Astrocyte of the cerebellum (primary cell): ENCODE measurements at regions not wholly inside any gene's neighbourhood (a gene's known extent, or its start where the extent isn't known, plus 50 kb on each side); places are given as distances from the start of the nearest gene placed in this dataset.
"Not testable (repeated sequence)": the region's sequence is repeated elsewhere in the genome, so short reads cannot be mapped to it uniquely, and the experiment has no call there.

Experiments used
- DNase-seq: peaks from one replicate; pipeline ENCODE4 v3.0.0-alpha.2; 2011; ENCODE audit warnings: low read depth
- H3K4me3 ChIP-seq: 2 replicates; pipeline ENCODE4 v1.5.1; 2011; ENCODE audit warnings: mild to moderate bottlenecking, low read depth, low read length, moderate library complexity
- in situ Hi-C: cut with HindIII; loops from 2 replicates; pipeline ENCODE4 v1.10.0; 2017; ENCODE audit warnings: low sequenced_read_pairs
- TF ChIP-seq, protein P1 (sequence below): IDR thresholded peaks from 2 replicates; pipeline ENCODE4 v1.5.1; 2012; ENCODE audit warnings: low read length, low read depth, moderate library complexity, mild to moderate bottlenecking; ENCODE audit errors: missing control alignments

DNA sequence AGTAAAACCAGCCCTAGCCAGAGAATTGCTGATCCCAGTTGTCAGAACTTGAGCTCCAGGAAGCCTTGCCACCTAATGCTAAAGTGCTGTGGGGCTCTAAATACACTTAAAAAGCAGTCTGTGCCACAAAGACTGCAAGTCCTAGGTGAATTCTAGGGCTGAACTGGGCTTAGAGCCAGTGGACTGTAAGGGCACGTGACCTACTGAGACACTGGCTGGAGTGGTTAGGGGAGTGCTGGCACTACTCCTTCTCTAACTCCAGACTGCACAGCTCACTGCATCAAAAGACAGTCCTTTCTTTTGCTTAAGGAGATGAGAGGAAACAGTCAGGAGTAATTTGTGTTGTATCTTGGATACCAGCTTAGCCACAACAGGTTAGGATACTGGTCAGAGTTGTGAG is 1240.2 kb downstream of the FAM133A start:
- H3K4me3 ChIP-seq = no peak overlapping the region
- in situ Hi-C loops = no loop called here
- no peak for DNase-seq
- TF ChIP-seq, protein P1, sequence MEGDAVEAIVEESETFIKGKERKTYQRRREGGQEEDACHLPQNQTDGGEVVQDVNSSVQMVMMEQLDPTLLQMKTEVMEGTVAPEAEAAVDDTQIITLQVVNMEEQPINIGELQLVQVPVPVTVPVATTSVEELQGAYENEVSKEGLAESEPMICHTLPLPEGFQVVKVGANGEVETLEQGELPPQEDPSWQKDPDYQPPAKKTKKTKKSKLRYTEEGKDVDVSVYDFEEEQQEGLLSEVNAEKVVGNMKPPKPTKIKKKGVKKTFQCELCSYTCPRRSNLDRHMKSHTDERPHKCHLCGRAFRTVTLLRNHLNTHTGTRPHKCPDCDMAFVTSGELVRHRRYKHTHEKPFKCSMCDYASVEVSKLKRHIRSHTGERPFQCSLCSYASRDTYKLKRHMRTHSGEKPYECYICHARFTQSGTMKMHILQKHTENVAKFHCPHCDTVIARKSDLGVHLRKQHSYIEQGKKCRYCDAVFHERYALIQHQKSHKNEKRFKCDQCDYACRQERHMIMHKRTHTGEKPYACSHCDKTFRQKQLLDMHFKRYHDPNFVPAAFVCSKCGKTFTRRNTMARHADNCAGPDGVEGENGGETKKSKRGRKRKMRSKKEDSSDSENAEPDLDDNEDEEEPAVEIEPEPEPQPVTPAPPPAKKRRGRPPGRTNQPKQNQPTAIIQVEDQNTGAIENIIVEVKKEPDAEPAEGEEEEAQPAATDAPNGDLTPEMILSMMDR = no peak

DNA sequence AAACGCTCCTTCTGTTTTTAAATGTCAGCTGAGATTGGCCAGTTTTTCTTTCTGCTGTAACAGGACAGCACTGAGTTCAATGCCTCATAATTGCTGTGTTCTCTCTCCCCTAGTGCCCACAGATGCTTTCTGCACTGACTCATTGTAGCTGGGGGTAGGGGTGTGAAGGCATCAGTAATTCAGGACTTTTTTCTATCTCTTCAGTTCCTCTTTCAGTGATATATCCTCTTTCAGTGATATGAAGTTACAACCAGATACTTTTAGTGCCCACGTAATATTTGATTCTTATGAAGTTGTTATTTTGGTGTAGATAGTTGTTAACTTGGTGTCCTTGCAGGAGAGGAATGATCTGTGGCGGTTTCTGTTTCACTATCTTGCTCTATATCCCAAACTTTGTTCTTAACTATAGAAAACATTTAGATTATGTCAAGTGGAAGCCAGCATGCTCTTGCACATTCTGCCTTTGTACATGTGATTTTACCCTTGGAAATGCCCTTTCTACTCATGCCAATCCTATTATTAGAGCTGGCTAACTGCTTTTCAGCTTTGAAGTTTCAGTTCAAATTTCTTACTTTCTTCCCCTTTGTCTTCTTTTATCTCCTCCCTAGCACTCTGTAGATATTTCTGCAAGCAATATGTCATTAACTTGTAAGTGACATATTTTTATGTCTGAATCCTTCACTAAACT is 1258.4 kb downstream of the FAM133A start:
- H3K4me3 ChIP-seq = no peak overlapping the region
- TF ChIP-seq, protein P1 = no peak
- in situ Hi-C loops = no loop called here
- DNase-seq = no peak

DNA sequence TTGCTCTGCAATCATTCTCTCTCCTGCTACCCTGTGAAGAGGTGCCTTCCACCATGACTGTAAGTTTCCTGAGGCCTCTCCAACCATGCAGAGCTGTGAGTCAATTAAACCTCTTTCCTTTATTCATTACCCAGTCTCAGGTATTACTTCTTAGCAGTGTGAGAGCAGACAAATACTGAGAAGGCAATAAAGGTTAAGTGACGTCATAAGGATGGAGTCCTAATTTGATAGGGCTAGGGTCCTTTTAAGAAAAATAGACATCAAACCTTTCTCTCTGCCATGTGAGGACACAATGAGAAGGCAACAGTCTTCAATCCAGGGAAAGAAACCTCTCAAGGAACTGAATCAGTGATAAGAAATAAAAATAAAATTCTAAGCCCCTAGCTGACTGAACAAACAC is 1262.7 kb downstream of the FAM133A start:
- DNase-seq = no peak
- in situ Hi-C loops = no loop called here
- H3K4me3 ChIP-seq = no peak overlapping the region
- TF ChIP-seq, protein P1 = no peak

DNA sequence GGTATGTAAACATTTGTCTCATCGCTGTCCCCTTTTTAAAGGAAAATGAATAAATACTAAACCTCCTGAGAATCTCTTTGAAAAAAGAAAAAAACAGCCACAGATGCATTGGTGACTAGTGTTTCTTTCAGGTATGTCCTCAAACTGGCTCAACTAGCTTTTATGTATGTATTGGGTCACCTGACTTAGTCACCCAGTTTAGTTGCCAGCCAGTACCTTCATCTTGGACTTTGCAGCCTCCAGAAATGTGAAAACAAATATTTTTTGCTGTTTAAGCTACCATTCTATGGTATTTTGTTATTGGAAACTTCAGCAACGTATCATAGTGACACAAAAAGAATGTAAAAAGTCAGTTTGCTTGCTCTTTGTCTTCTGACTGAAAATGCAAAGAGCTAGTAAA is 1263.5 kb downstream of the FAM133A start:
- TF ChIP-seq, protein P1 = no peak
- no peak for DNase-seq
- H3K4me3 ChIP-seq = no peak overlapping the region
- in situ Hi-C loops = no loop called here

DNA sequence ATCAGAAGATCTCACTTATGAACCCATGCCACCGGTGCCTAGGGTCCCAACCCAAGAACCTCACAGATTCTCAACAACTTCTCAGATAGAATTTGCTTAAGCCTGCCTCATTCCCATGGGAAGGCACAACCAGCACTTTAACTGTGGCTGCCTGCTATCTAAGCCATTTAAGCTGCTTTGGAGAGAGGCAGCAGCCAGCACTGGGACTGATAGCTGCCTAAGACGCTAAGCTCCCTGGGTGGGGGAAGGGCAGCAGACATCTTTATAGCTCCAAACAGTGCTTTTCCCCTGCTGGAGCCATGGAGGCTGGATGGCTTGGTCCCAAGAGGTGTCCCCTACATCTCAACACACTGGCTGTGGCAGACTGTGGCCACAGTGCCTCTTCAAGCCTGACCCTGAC is 1268.6 kb downstream of the FAM133A start:
- in situ Hi-C loops = no loop called here
- no peak overlapping the region for H3K4me3 ChIP-seq
- TF ChIP-seq, protein P1 = no peak
- DNase-seq = no peak

DNA sequence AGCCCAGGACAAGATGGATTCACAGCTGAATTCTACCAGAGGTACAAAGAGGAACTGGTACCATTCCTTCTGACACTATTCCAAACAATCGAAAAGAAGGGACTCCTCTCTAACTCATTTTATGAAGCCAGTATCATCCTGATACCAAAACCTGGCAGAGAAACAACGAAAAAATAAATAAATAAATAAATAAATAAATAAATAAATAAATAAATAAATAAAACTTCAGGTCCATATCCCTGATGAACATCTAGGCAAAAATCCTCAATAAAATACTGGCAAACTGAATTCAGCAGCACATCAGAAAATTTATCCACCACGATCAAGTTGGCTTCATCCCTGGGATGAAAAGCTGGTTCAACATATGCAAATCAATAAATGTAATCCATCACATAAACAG is 1272.1 kb downstream of the FAM133A start:
- H3K4me3 ChIP-seq, in situ Hi-C loops, DNase-seq: not testable (repeated sequence)

DNA sequence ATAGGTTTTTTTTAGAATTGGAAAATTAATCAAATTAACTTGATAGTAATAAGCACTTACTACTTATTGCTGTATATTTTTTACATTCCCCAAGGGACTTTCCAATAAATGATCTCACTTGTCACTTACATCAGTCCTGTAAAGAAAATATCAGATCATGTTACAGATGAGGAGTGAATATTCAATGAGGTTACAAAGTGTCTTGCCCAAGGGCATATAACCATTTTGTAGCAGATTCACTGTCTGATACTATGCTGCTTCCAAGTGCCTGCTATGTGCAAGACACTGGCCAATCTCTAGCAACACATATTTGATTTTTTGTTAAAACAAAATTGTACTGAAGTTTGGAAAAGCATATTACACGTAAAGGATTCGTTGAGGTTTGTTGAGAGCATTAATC is 1287.7 kb downstream of the FAM133A start:
- DNase-seq = no peak
- TF ChIP-seq, protein P1 = no peak
- in situ Hi-C loops = no loop called here
- no peak overlapping the region for H3K4me3 ChIP-seq
